ENCODE measurements at regions not wholly inside any gene's neighbourhood (a gene's known extent, or its start where the extent isn't known, plus 50 kb on each side); places are given as distances from the start of the nearest gene placed in this dataset.

DNA sequence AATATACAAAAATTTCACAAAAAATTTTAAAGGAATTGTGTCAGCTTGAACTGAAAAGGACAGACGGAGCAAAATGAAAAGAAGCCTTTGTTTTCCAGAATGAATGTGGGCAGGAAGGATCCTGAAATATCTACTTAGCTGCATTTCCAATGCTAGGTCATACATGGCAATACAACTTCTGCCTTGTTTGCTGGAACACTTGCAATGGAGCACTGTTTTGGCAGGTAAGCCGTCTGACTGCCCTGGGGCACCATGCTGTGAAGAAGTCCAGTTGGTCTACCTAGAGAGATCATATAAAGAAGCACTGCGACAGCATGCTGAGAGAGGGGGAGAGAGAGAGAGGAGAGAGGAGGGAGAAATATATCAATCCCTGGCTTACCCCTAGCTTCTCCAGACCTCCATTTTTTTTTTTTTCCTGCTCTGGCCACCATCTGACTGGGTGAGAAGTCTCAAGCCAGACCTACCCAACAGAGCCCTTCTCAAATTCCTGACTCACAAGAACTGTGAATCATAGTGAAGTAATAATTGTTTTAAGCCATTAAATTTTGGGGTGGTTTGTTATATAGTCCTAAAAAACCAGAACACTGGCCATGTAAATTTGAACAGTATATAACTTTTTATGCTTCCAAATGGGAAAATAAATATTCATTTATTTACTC, 97.1 kb upstream of the PRICKLE1 start:
- DNase-seq (ENCODE audit: low read depth): no peak
- H3K4me3 ChIP-seq (ENCODE audit: low read depth, low read length): no peak overlapping the region
- no peak for TF ChIP-seq CTCF (IDR thresholded peaks at IDR 0.05; ENCODE audit: insufficient read depth, low read depth, low read length)

GRCh38 chr12:42684802-42685071, 95.2 kb upstream of the PRICKLE1 start:
- no peak overlapping the region for H3K4me3 ChIP-seq (ENCODE audit: low read depth, low read length)
- no peak for DNase-seq (ENCODE audit: low read depth)
- TF ChIP-seq CTCF (IDR thresholded peaks at IDR 0.05; ENCODE audit: insufficient read depth, low read depth, low read length): no peak

DNA sequence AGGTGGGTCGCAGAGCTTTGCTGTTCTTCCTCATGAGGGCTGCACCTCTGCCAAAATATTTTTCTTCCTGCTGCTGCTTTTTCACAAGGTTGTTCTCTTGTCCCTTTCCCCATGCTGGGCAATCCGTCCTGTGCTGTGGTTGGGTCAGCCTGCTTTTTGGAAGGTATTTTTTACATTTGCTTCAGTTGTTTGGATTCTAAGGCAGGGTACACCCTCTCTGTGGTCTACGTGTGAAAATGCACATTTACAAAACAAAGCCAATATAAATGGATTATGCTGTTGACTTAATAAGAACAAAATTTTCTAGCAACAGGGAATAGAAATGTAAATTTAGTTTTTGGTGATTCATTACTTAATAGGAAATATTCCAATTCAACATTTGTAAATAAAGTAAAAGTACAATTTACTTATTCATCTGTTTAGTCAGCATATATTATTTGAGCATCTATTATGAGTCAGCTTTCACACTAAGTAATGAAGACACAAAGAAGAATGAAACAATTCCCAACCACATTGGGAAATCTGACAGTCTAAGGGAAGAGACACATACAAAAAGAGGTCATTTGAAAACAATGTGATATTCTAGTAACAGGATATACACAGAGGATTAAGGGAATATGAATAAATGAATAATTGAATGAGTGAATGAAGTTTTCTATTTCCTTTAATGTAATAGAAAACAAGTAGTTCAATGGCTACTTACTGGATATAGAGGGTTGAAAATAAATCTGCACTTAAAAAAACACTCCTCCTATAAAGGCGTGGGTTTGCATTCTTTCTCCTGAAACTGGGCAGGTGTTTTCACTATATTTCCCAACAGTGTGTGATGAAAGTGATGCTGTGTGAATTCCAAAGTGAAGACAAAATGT, 94.6 kb upstream of the PRICKLE1 start:
- H3K4me3 ChIP-seq (ENCODE audit: low read depth, low read length): no peak overlapping the region
- TF ChIP-seq CTCF (IDR thresholded peaks at IDR 0.05; ENCODE audit: insufficient read depth, low read depth, low read length): no peak
- no peak for DNase-seq (ENCODE audit: low read depth)

GRCh38 chr12:42683266-42683665, 93.7 kb upstream of the PRICKLE1 start:
- DNase-seq (ENCODE audit: low read depth): no peak
- no peak overlapping the region for H3K4me3 ChIP-seq (ENCODE audit: low read depth, low read length)
- TF ChIP-seq CTCF (IDR thresholded peaks at IDR 0.05; ENCODE audit: insufficient read depth, low read depth, low read length): no peak

DNA sequence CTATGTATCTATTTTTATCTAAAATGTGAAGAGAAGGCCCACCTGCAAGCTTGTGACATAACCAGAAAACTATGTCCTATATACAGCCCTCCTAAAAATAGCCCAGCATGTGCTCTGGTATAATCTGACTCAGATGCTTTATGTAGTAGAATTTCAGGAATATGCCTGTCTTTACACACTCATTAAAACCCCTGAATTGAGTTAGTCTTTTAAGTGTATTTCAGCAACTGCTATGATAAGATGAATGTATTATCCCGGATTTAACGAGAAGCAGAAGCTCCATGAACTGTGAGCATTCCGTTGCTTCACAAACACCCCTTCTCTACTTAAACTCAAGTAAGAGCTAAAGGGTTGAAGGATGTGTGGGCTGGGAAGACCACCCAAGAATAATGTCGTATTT, 89.9 kb upstream of the PRICKLE1 start:
- no peak for DNase-seq (ENCODE audit: low read depth)
- TF ChIP-seq CTCF (IDR thresholded peaks at IDR 0.05; ENCODE audit: insufficient read depth, low read depth, low read length): no peak
- no peak overlapping the region for H3K4me3 ChIP-seq (ENCODE audit: low read depth, low read length)

DNA sequence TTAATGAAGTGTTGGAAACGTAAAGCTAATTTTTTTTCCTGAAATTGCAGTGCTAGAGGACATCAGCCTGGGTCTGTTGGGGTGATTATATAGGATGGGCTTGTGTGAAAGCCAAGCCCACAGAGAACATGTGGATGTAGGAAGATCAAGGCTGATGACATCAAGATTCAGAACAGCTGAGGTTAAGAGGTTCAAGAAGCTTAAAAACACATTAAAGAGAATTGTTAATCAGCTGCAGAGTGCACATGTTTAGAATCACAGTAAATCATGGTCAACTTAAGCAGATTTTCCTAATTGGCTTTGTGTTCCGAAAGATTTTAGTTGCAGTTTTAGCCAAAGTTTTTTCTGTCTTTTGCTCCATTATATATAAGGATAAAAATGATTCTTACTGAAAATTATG, 87.9 kb upstream of the PRICKLE1 start:
- H3K4me3 ChIP-seq (ENCODE audit: low read depth, low read length): no peak overlapping the region
- DNase-seq (ENCODE audit: low read depth): no peak
- TF ChIP-seq CTCF (IDR thresholded peaks at IDR 0.05; ENCODE audit: insufficient read depth, low read depth, low read length): no peak

All from fibroblast of villous mesenchyme (primary cell).